SK-N-SH treated with all-trans-retinoic acid at 6 μM for 48 hours (cell line): ENCODE measurements at regions not wholly inside any gene's neighbourhood (a gene's known extent, or its start where the extent isn't known, plus 50 kb on each side); places are given as distances from the start of the nearest gene placed in this dataset.

Source experiments
- ATAC-seq: fragments of 200-7000 bp; cut with Tn5 transposase; 3 replicates; pipeline ENCODE4 v1.9.1; 2020; ENCODE audit warnings: mild to moderate bottlenecking, moderate library complexity
- BACH2 ChIP-seq: fragments of 250-450 bp; sonication (Bioruptor Pico); IDR thresholded peaks from 2 replicates; pipeline ENCODE4 v1.9.0; 2021; ENCODE audit warnings: mild to moderate bottlenecking, borderline replicate concordance
- CREB5 ChIP-seq: fragments of 250-450 bp; sonication (Bioruptor Pico); IDR thresholded peaks from 2 replicates; pipeline ENCODE4 v1.5.1; 2020; ENCODE audit warnings: low read depth, mild to moderate bottlenecking, moderate library complexity
- CSDC2 ChIP-seq: fragments of 250-450 bp; sonication (Bioruptor Pico); IDR thresholded peaks from 2 replicates; pipeline ENCODE4 v1.5.0; 2020; ENCODE audit warnings: mild to moderate bottlenecking, moderate library complexity
- CSRNP3 ChIP-seq: fragments of 250-450 bp; sonication (Bioruptor Pico); IDR thresholded peaks from 2 replicates; pipeline ENCODE4 v1.5.1; 2021; ENCODE audit warnings: mild to moderate bottlenecking, moderate library complexity
- ESRRG ChIP-seq: fragments of 250-450 bp; sonication (Bioruptor Pico); IDR thresholded peaks from 2 replicates; pipeline ENCODE4 v1.6.1; 2021; ENCODE audit warnings: mild to moderate bottlenecking
- GLIS3 ChIP-seq: fragments of 250-450 bp; sonication (Bioruptor Pico); IDR thresholded peaks from 2 replicates; pipeline ENCODE4 v1.5.0; 2020; ENCODE audit warnings: mild to moderate bottlenecking, moderate library complexity
- OSR1 ChIP-seq: fragments of 250-450 bp; sonication (Bioruptor Pico); IDR thresholded peaks from 2 replicates; pipeline ENCODE4 v1.8.0; 2022; ENCODE audit warnings: moderate library complexity, mild to moderate bottlenecking, inconsistent platforms
- PPARA ChIP-seq: fragments of 250-450 bp; sonication (Bioruptor Pico); IDR thresholded peaks from 2 replicates; pipeline ENCODE4 v1.5.0; 2020; ENCODE audit warnings: mild to moderate bottlenecking, borderline replicate concordance
- RARB ChIP-seq: fragments of 250-450 bp; sonication (Bioruptor Pico); IDR thresholded peaks from 2 replicates; pipeline ENCODE4 v1.8.0; 2021; ENCODE audit warnings: mild to moderate bottlenecking, moderate library complexity
- SNAI2 ChIP-seq: fragments of 250-450 bp; sonication (Bioruptor Pico); IDR thresholded peaks from 2 replicates; pipeline ENCODE4 v1.5.0; 2020; ENCODE audit warnings: mild to moderate bottlenecking, moderate library complexity
- TCF4 ChIP-seq: fragments of 250-450 bp; sonication (Bioruptor Pico); IDR thresholded peaks from 2 replicates; pipeline ENCODE4 v1.8.0; 2021; ENCODE audit warnings: mild to moderate bottlenecking, moderate library complexity, borderline replicate concordance
- TOX ChIP-seq: fragments of 250-450 bp; sonication (Bioruptor Pico); IDR thresholded peaks from 2 replicates; pipeline ENCODE4 v1.8.0; 2021; ENCODE audit warnings: mild to moderate bottlenecking, moderate library complexity, borderline replicate concordance
- ZC3H10 ChIP-seq: fragments of 250-450 bp; sonication (Bioruptor Pico); IDR thresholded peaks from 2 replicates; pipeline ENCODE4 v1.5.1; 2021; ENCODE audit warnings: mild to moderate bottlenecking, moderate library complexity
- ZFP3 ChIP-seq: fragments of 250-450 bp; sonication (Bioruptor Pico); IDR thresholded peaks from 2 replicates; pipeline ENCODE4 v1.5.0; 2020; ENCODE audit warnings: mild to moderate bottlenecking, moderate library complexity
- ZFP30 ChIP-seq: fragments of 450-650 bp; formaldehyde crosslinking; IDR thresholded peaks from 2 replicates; pipeline ENCODE4 v1.5.0; 2022; ENCODE audit warnings: mild to moderate bottlenecking, moderate library complexity
- ZNF70 ChIP-seq: fragments of 450-650 bp; formaldehyde crosslinking; IDR thresholded peaks from 2 replicates; pipeline ENCODE4 v1.5.0; 2020; ENCODE audit warnings: mild to moderate bottlenecking, moderate library complexity
- ZNF8 ChIP-seq: fragments of 450-650 bp; formaldehyde crosslinking; IDR thresholded peaks from 2 replicates; pipeline ENCODE4 v1.5.0; 2020; ENCODE audit warnings: mild to moderate bottlenecking, moderate library complexity
- TF ChIP-seq, protein P1 (sequence below): fragments of 250-450 bp; sonication (Bioruptor Pico); IDR thresholded peaks from 2 replicates; pipeline ENCODE4 v1.8.0; 2020; ENCODE audit warnings: mild to moderate bottlenecking, moderate library complexity, borderline replicate concordance

DNA sequence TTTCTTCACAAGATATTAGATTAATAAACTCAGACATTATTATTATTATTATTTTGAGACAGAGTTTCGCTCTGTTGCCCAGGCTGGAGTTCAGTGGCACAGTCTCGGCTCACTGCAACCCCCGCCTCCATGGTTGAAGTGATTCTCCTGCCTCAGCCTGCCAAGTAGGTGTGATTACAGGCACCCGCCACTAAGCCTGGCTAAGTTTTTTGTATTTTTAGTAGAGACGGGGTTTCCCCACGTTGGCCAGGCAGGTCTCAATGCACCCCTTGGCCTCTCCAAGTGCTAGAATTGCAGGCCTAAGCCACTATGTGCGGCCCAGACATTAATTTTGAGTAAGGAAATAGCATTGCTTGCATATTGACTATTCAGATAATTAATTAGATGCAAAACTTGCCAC, 554.9 kb upstream of the LRFN5 start:
- TF ChIP-seq ZFP3: no peak
- TF ChIP-seq ZC3H10 (CRISPR knock-in tag): no peak
- TF ChIP-seq ESRRG (CRISPR knock-in tag): no peak
- no peak for TF ChIP-seq BACH2
- TF ChIP-seq OSR1: no peak

DNA sequence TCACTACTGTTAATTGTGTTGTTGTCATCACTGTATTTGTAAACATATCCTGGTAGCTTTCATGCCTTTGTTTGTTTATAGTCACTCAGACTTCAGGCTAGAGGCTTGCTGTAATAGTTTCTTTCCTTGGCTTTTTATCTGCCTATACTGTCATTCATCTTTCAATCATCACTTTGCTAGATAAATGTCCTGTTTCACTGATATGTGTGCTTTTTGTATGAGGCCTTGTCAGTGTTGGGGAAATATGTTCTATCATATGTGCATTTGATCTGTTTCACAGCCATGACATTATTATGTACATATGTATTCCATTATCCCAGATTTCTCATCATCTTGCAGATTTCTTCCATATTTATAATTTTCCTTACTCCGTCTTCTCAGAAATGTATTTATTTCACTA, 558.9 kb upstream of the LRFN5 start:
- ATAC-seq: no peak
- TF ChIP-seq PPARA (CRISPR knock-in tag): no peak
- TF ChIP-seq ZFP30 (CRISPR knock-in tag): no peak
- TF ChIP-seq ZNF8: no peak
- TF ChIP-seq BACH2: no peak
- TF ChIP-seq, protein P1, sequence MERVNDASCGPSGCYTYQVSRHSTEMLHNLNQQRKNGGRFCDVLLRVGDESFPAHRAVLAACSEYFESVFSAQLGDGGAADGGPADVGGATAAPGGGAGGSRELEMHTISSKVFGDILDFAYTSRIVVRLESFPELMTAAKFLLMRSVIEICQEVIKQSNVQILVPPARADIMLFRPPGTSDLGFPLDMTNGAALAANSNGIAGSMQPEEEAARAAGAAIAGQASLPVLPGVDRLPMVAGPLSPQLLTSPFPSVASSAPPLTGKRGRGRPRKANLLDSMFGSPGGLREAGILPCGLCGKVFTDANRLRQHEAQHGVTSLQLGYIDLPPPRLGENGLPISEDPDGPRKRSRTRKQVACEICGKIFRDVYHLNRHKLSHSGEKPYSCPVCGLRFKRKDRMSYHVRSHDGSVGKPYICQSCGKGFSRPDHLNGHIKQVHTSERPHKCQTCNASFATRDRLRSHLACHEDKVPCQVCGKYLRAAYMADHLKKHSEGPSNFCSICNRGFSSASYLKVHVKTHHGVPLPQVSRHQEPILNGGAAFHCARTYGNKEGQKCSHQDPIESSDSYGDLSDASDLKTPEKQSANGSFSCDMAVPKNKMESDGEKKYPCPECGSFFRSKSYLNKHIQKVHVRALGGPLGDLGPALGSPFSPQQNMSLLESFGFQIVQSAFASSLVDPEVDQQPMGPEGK (CRISPR knock-in tag): no peak
- TF ChIP-seq ZFP3: no peak
- no peak for TF ChIP-seq ZNF70 (CRISPR knock-in tag)
- TF ChIP-seq CSRNP3 (CRISPR knock-in tag): no peak
- no peak for TF ChIP-seq TCF4
- no peak for TF ChIP-seq ESRRG (CRISPR knock-in tag)
- TF ChIP-seq, all 23 proteins: peak for 0

More for the DNA sequence above, 554.9 kb upstream of the LRFN5 start:
- no peak for ATAC-seq

- TF ChIP-seq CSDC2: no peak
- TF ChIP-seq TCF4: no peak
- no peak for TF ChIP-seq RARB (CRISPR knock-in tag)
- TF ChIP-seq OSR1: no peak
- TF ChIP-seq ZFP30 (CRISPR knock-in tag): no peak
- no peak for TF ChIP-seq PPARA (CRISPR knock-in tag)
- no peak for TF ChIP-seq BACH2
- no peak for TF ChIP-seq CSRNP3 (CRISPR knock-in tag)
- TF ChIP-seq ZNF70 (CRISPR knock-in tag): no peak
- TF ChIP-seq ESRRG (CRISPR knock-in tag): no peak
- no peak for TF ChIP-seq SNAI2 (CRISPR knock-in tag)
- no peak for TF ChIP-seq ZC3H10 (CRISPR knock-in tag)
- TF ChIP-seq TOX (CRISPR knock-in tag): no peak
- no peak for TF ChIP-seq CREB5
- no peak for ATAC-seq
Measured at GRCh38 chr14:41037388-41037787, 569.3 kb upstream of the LRFN5 start.

DNA sequence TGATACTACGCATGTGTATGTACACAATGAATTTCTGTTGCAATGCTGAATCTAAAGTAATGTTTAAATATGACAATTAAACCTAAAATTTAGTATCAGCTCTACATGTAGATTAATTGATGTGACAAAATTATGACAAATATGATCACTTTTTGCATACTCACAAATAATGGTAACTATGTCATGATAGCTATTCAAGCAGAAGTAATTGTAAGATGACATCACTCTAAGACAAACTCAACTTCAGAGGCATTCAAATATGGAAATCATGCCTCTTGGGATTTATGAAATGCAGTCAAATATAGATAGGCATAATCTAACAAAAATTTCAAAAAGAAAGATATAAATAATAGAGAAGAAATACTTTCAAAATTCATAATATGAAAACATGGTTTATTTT, 571.7 kb upstream of the LRFN5 start:
- ATAC-seq: no peak
- TF ChIP-seq ZNF8: no peak

DNA sequence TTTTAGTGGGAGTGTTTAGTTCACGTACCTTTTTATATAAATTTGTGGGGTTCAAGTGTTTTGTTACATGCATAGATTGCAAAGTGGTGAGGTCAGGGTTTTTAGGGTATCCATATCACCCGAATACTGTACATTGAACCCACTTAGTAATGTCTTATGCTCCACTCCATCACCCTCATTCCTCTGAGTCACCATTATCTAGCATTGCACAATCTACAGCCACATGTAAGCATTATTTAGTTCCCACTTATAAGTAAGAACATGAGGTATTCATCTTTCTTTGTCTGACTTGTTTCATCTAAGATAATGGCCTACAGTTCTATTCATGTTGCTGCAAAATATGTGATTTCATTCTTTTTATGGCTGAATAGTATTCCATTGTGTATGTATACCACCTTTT, 583.7 kb upstream of the LRFN5 start:
- ATAC-seq: no peak
- no peak for TF ChIP-seq ZFP30 (CRISPR knock-in tag)

- TF ChIP-seq GLIS3 (CRISPR knock-in tag) (no peak), ZNF70 (CRISPR knock-in tag) (no peak), ZNF8 (no peak), ESRRG (CRISPR knock-in tag) (no peak)
- TF ChIP-seq, protein P1 (CRISPR knock-in tag): no peak
- TF ChIP-seq, all 23 proteins: peak for 0
- ATAC-seq: no peak
Measured at GRCh38 chr14:41016213-41016612, 590.5 kb upstream of the LRFN5 start.
